ENCODE measurements at regions not wholly inside any gene's neighbourhood (a gene's known extent, or its start where the extent isn't known, plus 50 kb on each side); places are given as distances from the start of the nearest gene placed in this dataset.
"Not testable (repeated sequence)": the region's sequence is repeated elsewhere in the genome, so short reads cannot be mapped to it uniquely, and the experiment has no call there.

DNA sequence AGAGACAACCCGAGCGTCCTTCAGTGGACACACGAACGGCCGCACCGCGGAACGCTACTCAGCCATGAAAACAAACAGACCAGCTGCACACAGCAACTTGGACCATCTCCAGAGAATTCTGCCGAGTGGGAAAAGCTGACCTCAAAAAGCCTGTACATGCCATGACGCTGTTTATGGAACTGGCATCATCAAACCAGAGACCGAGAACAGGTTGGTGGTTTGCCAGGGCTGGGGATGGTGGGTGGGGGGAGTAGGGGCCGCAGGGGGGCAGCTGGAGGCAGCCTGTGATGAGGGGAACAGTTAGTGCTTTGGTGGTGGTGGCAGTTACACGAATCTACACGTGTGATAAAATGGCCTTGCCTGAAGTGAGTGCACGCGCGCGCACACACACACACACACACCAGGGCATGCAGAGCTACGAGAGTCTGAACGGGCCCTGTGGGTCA lies 169.8 kb downstream of the LAT start:
- peak; percentile 52 for DNase-seq (ENCODE audit: low read depth, low spot score)
- TF ChIP-seq, protein P1, sequence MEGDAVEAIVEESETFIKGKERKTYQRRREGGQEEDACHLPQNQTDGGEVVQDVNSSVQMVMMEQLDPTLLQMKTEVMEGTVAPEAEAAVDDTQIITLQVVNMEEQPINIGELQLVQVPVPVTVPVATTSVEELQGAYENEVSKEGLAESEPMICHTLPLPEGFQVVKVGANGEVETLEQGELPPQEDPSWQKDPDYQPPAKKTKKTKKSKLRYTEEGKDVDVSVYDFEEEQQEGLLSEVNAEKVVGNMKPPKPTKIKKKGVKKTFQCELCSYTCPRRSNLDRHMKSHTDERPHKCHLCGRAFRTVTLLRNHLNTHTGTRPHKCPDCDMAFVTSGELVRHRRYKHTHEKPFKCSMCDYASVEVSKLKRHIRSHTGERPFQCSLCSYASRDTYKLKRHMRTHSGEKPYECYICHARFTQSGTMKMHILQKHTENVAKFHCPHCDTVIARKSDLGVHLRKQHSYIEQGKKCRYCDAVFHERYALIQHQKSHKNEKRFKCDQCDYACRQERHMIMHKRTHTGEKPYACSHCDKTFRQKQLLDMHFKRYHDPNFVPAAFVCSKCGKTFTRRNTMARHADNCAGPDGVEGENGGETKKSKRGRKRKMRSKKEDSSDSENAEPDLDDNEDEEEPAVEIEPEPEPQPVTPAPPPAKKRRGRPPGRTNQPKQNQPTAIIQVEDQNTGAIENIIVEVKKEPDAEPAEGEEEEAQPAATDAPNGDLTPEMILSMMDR (IDR thresholded peaks at IDR 0.05; ENCODE audit: low read depth, low read length) = no peak
- no peak overlapping the region for H3K4me3 ChIP-seq (ENCODE audit: low read depth, low read length)
- in situ Hi-C loops (cut with HindIII; ENCODE audit: low sequenced_read_pairs) = no loop called here

DNA sequence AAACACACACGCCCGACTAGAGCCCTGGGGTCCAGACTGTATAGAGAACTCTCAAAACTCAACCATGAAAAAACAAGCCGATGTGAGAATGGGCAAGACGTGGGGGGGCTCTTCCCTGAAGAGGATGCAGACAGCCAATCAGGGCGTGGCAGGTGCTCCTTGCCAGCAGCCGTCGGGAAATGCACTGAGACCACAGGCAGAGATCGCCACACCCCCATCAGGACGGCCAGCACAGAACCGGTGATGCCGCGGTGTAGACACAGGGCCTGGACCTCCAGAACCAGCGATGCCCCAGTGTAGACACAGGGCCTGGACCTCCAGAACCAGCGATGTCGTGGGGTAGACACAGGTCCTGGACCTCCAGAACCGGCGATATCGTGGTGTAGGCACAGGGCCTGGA lies 169.2 kb downstream of the LAT start:
- TF ChIP-seq, protein P1 (IDR thresholded peaks at IDR 0.05; ENCODE audit: low read depth, low read length) = no peak
- H3K4me3 ChIP-seq (ENCODE audit: low read depth, low read length) = no peak overlapping the region
- no peak for DNase-seq (ENCODE audit: low read depth, low spot score)
- in situ Hi-C loops (cut with HindIII; ENCODE audit: low sequenced_read_pairs) = no loop called here

DNA sequence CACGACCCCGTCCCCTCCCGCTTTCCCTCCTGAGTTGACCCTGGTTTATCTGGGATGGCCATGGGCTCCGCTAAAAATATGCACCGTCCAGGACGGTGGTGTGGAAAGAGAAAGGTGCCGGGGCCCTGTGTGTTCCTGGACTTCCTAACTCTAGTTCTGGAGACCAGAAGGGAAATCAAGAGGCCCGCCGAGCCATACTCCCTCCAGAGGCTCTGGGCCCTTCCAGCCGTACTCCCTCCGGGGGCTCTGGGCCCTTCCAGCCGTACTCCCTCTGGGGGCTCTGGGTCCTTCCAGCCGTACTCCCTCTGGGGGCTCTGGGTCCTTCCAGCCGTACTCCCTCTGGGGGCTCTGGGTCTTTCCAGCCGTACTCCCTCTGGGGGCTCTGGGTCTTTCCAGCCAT lies 168.5 kb downstream of the LAT start:
- in situ Hi-C loops (cut with HindIII; ENCODE audit: low sequenced_read_pairs); H3K4me3 ChIP-seq (ENCODE audit: low read depth, low read length); DNase-seq (ENCODE audit: low read depth, low spot score): not testable (repeated sequence)

DNA sequence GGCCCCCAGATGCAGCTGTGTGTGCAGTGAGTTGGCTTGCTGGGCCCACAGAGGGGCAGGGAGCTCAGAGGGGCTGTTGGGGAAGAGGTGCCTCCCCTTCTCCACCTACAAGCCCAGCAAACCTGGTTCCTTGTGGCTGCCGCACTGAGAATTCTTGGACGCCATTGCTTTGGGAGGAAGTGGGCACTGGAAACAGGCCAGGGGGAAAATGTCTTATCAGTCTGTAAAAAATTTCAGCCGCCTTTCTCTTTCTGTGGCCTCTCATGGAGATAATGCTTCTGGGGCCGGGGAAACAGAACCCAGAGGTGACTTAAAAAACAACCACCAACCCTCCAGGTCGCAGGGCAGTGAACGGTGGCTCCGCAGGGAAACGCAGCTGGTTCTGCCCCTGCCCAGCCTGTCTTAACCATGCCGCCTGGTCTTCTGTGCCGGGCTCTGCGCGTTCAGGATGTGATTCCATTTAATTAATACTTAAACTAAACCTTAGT lies 167.7 kb downstream of the LAT start:
- in situ Hi-C loops (cut with HindIII; ENCODE audit: low sequenced_read_pairs); H3K4me3 ChIP-seq (ENCODE audit: low read depth, low read length); DNase-seq (ENCODE audit: low read depth, low spot score): not testable (repeated sequence)

DNA sequence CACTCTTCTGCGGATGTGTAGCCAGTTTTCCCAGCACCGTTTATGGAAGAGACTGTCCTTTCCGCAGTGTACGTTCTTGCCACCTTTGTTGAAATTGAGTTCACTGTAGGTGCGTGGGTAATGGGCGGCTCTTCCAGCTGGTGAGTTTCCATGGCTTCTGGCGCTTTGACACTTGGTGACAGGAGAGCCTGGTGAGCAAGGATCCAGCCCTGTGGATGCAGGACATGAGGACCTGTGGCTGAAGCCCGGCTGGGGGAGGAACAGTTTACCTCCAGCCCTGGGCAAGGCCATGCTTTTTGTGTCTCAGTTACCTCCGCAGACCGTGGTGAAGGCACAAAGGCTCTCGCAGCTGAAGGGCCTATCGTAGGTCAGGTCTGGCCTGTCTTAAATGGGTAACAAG lies 166.5 kb downstream of the LAT start:
- no peak overlapping the region for H3K4me3 ChIP-seq (ENCODE audit: low read depth, low read length)
- no peak for DNase-seq (ENCODE audit: low read depth, low spot score)
- in situ Hi-C loops (cut with HindIII; ENCODE audit: low sequenced_read_pairs) = no loop called here
- TF ChIP-seq, protein P1 (IDR thresholded peaks at IDR 0.05; ENCODE audit: low read depth, low read length) = no peak

DNA sequence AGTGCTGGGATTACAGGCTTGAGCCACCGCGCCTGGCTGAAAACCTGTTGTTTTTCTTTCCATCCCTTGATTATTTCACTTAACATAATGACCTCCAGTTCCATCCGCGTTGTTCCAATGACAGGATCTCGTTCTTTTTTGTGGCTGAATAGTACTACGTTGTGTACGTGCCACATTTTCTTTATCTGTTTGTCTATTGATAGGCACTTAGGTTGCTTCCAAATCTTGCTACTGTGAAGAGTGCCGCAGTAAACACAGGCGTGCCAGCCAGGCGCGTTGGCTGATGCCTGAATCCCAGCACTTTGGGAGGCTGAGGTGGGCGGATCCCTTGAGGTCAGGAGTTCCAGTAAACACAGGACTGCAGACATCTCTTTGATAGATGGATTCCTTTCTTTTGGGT lies 165.1 kb downstream of the LAT start:
- DNase-seq (ENCODE audit: low read depth, low spot score); in situ Hi-C loops (cut with HindIII; ENCODE audit: low sequenced_read_pairs); H3K4me3 ChIP-seq (ENCODE audit: low read depth, low read length): not testable (repeated sequence)

DNA sequence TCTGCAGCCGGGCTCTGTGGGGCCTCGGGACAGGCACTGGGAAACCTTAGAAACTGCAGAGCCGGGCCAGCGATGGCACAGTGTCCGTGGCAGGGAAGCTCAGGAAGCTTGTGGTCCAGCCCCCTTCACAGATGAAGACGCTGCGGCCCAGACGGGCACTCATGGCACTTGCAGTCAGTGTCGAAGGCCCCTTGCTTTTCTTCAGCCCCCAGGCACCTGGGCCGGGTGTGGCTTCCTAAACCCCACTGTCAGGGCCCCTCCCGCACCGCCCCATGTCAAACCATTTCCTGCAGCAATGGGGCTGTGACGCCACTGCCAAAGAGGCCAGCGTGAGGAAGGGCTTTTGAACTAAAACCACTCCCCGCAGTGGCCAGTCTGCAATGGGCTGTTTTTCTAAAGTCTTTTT lies 164.0 kb downstream of the LAT start:
- DNase-seq (ENCODE audit: low read depth, low spot score) = no peak
- TF ChIP-seq, protein P1 (IDR thresholded peaks at IDR 0.05; ENCODE audit: low read depth, low read length) = no peak
- H3K4me3 ChIP-seq (ENCODE audit: low read depth, low read length) = no peak overlapping the region
- in situ Hi-C loops (cut with HindIII; ENCODE audit: low sequenced_read_pairs) = no loop called here

DNA sequence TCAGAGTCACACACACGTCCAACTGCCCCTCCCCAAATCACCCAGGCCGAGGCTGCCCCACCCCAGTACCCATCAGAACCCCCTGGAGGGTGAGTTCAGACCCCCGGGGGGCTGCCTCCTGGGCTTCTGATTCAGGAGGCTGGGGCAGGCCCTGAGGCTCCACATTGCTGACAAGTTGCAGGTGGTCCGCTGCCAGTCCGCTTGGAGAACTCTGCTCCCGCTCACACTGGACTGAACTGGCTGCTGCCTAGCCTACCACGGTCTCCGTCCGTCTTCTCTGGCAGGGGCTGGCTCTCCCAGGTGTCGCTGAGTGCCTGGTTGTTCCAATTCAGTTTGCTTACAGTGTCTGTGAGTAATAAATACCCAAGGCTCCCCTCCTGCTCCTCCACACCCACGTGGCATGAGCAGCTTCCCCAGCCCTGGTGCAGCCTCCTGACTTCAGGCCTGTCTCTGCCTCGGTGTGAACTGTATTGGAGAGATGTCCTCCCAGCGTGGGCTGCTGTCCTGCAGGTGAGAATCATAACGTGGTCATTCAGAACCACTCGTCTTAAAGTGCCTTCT lies 163.4 kb downstream of the LAT start:
- in situ Hi-C loops (cut with HindIII; ENCODE audit: low sequenced_read_pairs) = no loop called here
- TF ChIP-seq, protein P1 (IDR thresholded peaks at IDR 0.05; ENCODE audit: low read depth, low read length) = no peak
- no peak for DNase-seq (ENCODE audit: low read depth, low spot score)
- no peak overlapping the region for H3K4me3 ChIP-seq (ENCODE audit: low read depth, low read length)

DNA sequence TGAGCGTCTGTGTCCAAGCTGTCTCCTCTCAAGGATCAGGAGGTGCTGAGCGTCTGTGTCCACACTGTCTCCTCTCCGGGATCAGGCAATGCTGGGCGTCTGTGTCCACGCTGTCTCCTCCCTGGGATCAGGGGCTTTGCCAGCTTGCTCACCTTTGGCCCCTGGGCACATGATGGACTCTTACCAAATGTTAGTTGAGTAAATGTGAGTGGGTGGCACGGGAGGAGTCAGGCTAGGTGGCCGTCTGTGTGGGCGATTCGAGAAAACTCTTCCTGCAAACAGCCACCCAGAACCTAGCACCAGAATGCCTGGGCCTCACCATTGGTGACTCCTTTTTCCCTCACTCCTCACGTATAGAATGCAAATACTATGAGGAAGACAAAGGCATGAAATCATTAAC lies 162.9 kb downstream of the LAT start:
- H3K4me3 ChIP-seq (ENCODE audit: low read depth, low read length); DNase-seq (ENCODE audit: low read depth, low spot score); in situ Hi-C loops (cut with HindIII; ENCODE audit: low sequenced_read_pairs): not testable (repeated sequence)

DNA sequence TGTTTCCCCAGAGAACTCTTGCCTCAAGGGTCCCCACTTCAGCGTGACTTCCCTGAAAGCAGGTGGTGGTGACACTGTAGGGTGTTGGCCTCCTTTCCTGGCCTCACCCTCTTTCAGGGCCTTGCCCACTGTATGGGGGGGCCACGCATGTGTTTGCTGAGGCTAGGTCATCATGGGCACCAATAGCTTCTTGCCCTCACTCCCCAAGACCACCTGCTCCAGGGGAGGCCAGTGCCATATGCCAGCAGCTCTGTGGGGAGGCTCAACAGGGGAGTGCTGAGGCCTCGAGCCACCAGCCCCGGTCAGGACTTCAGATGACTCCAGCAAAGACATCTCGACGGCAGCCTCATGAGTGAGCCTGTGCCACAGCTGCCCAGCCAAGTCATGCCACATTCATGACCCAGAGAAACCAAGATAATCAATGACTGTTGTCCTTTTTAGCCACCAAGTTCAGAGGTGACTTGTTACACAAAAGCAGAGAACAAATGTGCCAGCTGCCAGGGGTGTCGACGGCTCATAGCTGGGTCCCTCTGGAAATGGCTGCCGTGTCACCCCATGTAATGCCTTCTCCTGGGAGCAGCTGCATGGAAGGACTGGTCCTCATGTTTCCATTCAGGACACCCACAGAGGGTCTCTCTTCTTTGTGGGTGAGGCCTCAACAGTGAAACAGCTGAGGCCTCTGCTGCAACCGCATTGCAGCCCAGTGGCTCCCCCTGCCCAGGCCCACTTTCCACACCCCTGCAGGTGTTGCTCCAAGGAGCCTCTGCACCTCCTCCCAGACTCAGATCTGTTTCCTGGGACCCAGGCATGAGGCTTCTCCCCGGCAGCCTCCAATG lies 162.2 kb downstream of the LAT start:
- DNase-seq (ENCODE audit: low read depth, low spot score); in situ Hi-C loops (cut with HindIII; ENCODE audit: low sequenced_read_pairs); H3K4me3 ChIP-seq (ENCODE audit: low read depth, low read length): not testable (repeated sequence)
